ENCODE measurements at regions not wholly inside any gene's neighbourhood (a gene's known extent, or its start where the extent isn't known, plus 50 kb on each side); places are given as distances from the start of the nearest gene placed in this dataset.
"Not testable (repeated sequence)": the region's sequence is repeated elsewhere in the genome, so short reads cannot be mapped to it uniquely, and the experiment has no call there.

- DNase-seq (ENCODE audit: extremely low spot score, insufficient read length, low read depth): no peak
- FAIRE-seq: no peak
Measured at GRCh38 chr11:97745515-97746050, 1275.2 kb upstream of the CNTN5 start.

DNA sequence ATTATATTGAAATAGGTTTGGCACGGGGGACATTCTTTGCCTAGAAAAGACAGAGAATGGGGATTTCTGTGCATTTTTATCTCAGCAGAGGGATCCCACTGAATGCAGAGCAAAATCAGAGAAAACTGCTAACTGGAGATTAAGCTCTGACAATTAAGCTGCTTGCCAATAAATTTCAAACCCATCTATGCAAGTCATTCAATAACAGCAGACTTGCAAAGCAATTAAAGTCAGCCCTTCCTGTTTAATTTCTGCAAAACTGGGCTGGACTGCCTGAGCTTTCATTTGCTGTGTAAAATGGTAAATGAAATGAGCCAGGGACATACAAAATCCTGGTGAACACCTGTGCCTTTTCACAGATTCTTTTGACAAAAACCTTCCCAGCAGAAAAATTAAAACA, 1273.9 kb upstream of the CNTN5 start:
- no peak for DNase-seq (ENCODE audit: extremely low spot score, insufficient read length, low read depth)
- no peak for FAIRE-seq

DNA sequence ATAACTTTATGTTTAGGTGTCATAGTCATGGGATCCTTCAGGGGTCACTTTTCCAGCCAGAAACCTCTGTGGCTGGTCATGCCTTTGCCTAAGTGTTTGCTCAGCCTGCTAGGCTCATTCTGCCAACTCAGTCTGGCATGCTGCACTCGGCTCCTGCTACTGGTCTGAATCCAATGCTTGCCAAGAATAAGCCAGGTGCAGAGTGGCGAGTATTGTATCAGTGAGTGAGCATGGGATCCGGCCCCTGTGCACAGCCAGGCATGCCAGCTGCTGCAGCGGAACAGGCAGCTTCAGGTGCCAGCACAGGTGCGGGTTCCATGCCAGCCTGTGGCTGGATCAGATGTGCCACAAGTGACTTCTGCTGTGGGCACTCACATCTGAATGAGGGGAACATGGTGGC, 1269.3 kb upstream of the CNTN5 start:
- FAIRE-seq (no peak), DNase-seq (ENCODE audit: extremely low spot score, insufficient read length, low read depth) (no peak)

- DNase-seq (ENCODE audit: extremely low spot score, insufficient read length, low read depth) (no peak), FAIRE-seq (no peak)
Measured at GRCh38 chr11:97751952-97752351, 1268.8 kb upstream of the CNTN5 start.

- FAIRE-seq (no peak), DNase-seq (ENCODE audit: extremely low spot score, insufficient read length, low read depth) (no peak)
Measured at GRCh38 chr11:97754976-97755375, 1265.8 kb upstream of the CNTN5 start.

DNA sequence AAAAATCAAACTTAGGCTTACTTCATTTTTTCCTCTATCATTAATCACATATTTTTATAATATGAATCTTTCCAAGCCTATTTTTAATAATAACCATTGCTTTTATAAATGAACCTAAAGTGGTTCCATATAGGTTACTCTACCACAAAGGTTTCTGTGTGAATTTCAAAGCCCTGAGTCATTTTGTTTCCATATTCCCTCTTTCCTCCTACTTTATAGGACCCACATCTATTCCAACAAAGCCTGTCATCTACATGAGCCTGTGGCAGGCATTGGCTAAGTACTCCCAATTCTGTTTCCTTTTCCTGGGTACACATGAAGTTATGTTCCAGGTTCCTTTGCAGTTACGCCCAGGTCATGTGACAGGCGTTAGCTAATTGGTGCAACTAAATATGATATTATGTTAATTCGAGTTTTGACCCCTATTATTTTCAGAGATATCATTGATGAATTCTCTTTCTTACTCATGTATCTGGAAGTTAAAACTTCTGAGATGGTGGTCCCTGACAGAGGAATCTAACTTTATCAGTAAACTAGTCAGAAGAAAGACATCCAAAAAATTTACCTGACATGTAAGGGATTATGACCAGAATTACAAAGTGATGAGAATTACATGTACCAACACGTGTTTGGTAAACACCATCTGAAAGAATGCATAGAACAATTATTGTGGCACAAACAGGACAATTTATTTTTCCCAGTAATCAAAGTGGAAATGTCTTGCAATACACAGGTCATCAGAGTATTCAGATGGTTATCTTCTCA, 1264.0 kb upstream of the CNTN5 start:
- DNase-seq (ENCODE audit: extremely low spot score, insufficient read length, low read depth) (no peak), FAIRE-seq (no peak)

GRCh38 chr11:97761175-97761574, 1259.6 kb upstream of the CNTN5 start:
- DNase-seq (ENCODE audit: extremely low spot score, insufficient read length, low read depth): no peak
- FAIRE-seq: no peak

DNA sequence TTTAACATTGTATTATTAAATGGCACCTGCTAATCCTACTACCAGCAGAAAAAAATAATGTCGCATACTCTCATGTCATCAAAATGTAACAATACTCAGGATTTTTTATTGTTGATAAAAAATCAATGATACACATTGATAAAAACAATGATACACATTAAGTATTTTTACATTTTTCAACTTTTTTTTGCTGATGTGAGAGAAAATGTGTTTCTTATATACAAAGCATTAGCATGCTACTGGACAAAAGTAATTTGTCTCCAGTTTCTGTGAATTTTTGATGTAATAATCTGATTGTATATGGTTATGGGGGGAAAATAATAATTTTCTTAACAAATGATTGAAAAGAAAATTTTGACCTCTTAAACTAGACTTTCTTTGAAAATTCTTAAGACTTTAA, 1256.6 kb upstream of the CNTN5 start:
- DNase-seq (ENCODE audit: extremely low spot score, insufficient read length, low read depth) (no peak), FAIRE-seq (no peak)

DNA sequence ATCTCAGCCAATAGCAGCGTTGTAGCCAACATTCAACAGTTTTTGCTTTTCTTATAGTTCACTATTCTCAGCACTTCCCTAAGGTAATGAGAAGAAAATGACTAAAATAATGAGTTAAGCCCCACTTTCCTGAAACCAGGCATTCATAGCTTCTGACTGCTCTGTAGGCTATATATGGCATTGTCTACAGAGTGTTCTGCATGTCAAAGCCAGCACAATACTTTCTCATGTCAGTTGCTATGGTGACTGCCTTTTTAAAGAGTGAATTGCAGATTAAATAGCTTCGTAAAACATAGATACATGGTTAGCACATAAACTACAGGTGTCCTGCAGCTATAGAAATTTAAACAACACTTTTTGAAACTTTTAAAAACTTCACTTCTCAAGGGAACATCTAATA, 1256.1 kb upstream of the CNTN5 start:
- no peak for DNase-seq (ENCODE audit: extremely low spot score, insufficient read length, low read depth)
- FAIRE-seq: no peak

- no peak for DNase-seq (ENCODE audit: extremely low spot score, insufficient read length, low read depth)
- FAIRE-seq: no peak
Measured at GRCh38 chr11:97770570-97770969, 1250.2 kb upstream of the CNTN5 start.

GRCh38 chr11:97772705-97773104, 1248.0 kb upstream of the CNTN5 start:
- DNase-seq (ENCODE audit: extremely low spot score, insufficient read length, low read depth) (no peak), FAIRE-seq (no peak)

DNA sequence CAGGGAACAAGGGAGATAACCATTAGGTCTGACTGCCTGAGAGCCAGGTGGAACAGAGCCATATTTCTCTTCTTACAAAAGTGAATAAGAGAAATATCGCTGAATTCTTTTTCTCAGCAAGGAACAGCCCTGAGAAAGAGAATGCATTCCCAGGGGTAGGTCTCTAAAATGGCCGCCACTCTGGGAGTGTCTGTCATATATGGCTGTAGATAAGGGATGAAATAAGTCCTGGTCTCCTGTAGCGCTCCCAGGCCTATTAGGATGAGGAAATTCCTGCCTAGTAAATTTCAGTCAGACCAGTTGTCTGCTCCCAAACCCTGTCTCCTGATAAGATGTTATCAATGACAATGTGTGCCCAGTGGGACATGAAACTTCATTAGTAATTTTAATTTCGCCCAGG, 1236.4 kb upstream of the CNTN5 start:
- not testable (repeated sequence) for FAIRE-seq; DNase-seq (ENCODE audit: extremely low spot score, insufficient read length, low read depth)

- no peak for FAIRE-seq
- no peak for DNase-seq (ENCODE audit: extremely low spot score, insufficient read length, low read depth)
Measured at GRCh38 chr11:97786961-97787360, 1233.8 kb upstream of the CNTN5 start.

GRCh38 chr11:97794876-97795275, 1225.9 kb upstream of the CNTN5 start:
- FAIRE-seq (no peak), DNase-seq (ENCODE audit: extremely low spot score, insufficient read length, low read depth) (no peak)

DNA sequence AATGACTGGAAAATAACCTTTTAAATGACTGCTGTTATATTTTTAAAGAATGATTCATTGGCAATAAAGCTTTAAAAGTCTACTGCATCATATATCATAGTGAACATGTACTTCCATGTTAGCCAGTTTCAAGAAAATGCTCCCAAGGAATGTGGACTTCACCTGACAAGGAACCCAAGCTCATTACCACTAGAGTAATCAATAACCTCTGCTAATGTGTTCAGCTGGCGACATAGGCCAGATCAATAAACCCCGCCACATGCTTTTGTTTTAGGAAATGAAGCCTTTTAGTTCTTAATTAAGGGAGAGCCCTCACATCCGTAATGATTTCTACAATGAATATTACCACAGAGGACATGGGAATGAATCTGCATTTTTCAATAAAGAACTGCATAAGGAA, 1219.9 kb upstream of the CNTN5 start:
- no peak for DNase-seq (ENCODE audit: extremely low spot score, insufficient read length, low read depth)
- FAIRE-seq: no peak

DNA sequence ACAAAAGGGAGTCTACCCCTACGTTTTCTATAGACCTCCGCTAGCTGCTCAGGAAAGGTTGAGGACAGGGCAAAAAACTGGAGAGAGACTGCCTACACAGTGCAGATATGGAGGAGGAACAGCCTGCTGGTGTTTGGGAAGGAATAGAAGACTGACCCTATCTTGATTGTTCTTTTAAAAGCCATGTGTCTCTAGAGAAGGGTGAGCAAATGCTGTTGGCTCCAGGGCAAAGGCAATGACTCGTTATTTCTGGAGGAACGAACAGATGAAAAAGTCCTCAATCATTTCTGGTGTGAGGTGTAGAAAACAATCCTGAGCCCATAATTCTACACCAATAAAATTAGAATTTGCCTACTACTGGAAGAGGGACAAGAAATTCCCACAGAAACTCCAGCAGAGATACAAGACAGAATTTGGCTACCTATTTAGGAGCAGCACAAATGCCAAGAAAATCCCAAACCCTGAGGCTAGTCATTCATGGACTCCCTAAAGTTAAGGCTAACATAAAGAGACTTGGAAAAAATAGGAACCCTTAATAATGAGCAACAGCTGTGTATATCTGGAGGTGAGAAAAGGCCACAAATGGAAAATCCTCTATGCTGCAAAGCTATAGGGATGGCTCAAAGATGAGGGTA, 1206.3 kb upstream of the CNTN5 start:
- no peak for FAIRE-seq
- no peak for DNase-seq (ENCODE audit: extremely low spot score, insufficient read length, low read depth)

DNA sequence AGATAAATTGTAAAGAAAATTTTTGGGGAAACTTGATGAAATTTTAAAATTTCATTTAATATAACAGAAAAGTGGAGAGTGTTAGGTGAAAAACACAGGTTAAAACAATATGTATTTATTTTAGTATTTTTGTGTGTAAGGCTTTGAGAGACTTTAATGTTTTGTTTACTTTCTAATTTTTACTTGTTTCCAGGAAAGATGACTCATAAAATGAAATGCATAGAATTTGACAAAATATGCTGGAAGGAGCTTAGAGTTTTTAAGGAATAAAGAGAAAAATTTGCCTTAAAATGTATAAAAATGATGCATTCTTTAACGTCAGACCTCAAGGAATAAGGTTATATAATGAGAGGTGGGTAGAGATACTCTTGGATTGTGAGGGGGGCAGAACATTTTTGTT, 1205.1 kb upstream of the CNTN5 start:
- FAIRE-seq (no peak), DNase-seq (ENCODE audit: extremely low spot score, insufficient read length, low read depth) (no peak)

DNA sequence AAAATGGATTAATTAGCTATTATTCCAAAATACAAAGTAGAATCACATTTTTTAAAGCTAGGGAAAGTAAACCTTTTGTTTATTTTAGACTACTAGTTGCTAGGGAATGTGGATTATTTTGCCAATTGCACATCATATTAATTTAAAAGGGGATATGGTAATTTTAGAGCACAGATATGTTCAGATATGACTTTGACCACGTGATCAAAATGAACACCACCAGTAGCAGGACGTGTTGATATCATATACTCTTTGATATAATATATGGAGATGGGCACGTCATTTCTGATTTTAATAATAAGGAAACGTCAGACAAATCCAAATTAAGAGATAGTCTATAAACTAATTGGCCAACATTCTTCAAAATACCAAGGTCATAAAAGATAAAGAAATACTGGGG, 1188.3 kb upstream of the CNTN5 start:
- DNase-seq (ENCODE audit: extremely low spot score, insufficient read length, low read depth) (no peak), FAIRE-seq (no peak)

- no peak for FAIRE-seq
- no peak for DNase-seq (ENCODE audit: extremely low spot score, insufficient read length, low read depth)
Measured at GRCh38 chr11:97833412-97833811, 1187.3 kb upstream of the CNTN5 start.

- no peak for FAIRE-seq
Measured at GRCh38 chr11:97844016-97844415, 1176.7 kb upstream of the CNTN5 start.

GRCh38 chr11:97847730-97848129, 1173.0 kb upstream of the CNTN5 start:
- no peak for FAIRE-seq
- DNase-seq (ENCODE audit: extremely low spot score, insufficient read length, low read depth): no peak

More at GRCh38 chr11:97844016-97844415, 1176.7 kb upstream of the CNTN5 start:
- DNase-seq (ENCODE audit: extremely low spot score, insufficient read length, low read depth): no peak

GRCh38 chr11:97850701-97851100, 1170.0 kb upstream of the CNTN5 start:
- DNase-seq (ENCODE audit: extremely low spot score, insufficient read length, low read depth) (no peak), FAIRE-seq (no peak)

All from GM18507 (cell line).